ENCODE measurements at regions not wholly inside any gene's neighbourhood (a gene's known extent, or its start where the extent isn't known, plus 50 kb on each side); places are given as distances from the start of the nearest gene placed in this dataset.
"Not testable (repeated sequence)": the region's sequence is repeated elsewhere in the genome, so short reads cannot be mapped to it uniquely, and the experiment has no call there.

GRCh38 chr5:164518067-164518740, 1012.8 kb downstream of the MAT2B start:
- Mint-ChIP-seq H3K9me3 (no peaks in the 10 kb centered on the region), H3K27ac (no peak overlapping the region), H3K4me3 (no peak overlapping the region)

GRCh38 chr5:164518741-164519080, 1013.3 kb downstream of the MAT2B start:
- no peaks in the 10 kb centered on the region for H3K4me1 Mint-ChIP-seq (ENCODE audit: low read depth)
- no peaks in the 10 kb centered on the region for H3K36me3 Mint-ChIP-seq (ENCODE audit: low read depth)
- H3K9me3 Mint-ChIP-seq, result no peaks in the 10 kb centered on the region
- H3K27me3 Mint-ChIP-seq, result no peaks in the 10 kb centered on the region
- no peak overlapping the region for H3K27ac Mint-ChIP-seq
- H3K4me3 Mint-ChIP-seq, result no peak overlapping the region

More at GRCh38 chr5:164518067-164518740, 1012.8 kb downstream of the MAT2B start:
- H3K4me1 Mint-ChIP-seq (ENCODE audit: low read depth), result no peaks in the 10 kb centered on the region
- no peaks in the 10 kb centered on the region for H3K27me3 Mint-ChIP-seq
- no peaks in the 10 kb centered on the region for H3K36me3 Mint-ChIP-seq (ENCODE audit: low read depth)

GRCh38 chr5:164532235-164532900, 1026.9 kb downstream of the MAT2B start:
- H3K27ac Mint-ChIP-seq, result no peak overlapping the region
- H3K4me3 Mint-ChIP-seq, result no peak overlapping the region
- H3K36me3 Mint-ChIP-seq (ENCODE audit: low read depth), result no peaks in the 10 kb centered on the region
- H3K4me1 Mint-ChIP-seq (ENCODE audit: low read depth), result no peaks in the 10 kb centered on the region
- H3K27me3 Mint-ChIP-seq, result no peaks in the 10 kb centered on the region
- H3K9me3 Mint-ChIP-seq, result no peaks in the 10 kb centered on the region

- not testable (repeated sequence) for H3K36me3 Mint-ChIP-seq (ENCODE audit: low read depth); H3K4me1 Mint-ChIP-seq (ENCODE audit: low read depth); H3K4me3 Mint-ChIP-seq; H3K27me3 Mint-ChIP-seq; H3K9me3 Mint-ChIP-seq; H3K27ac Mint-ChIP-seq
Observed at GRCh38 chr5:164533426-164533825, 1028.0 kb downstream of the MAT2B start.

GRCh38 chr5:164540174-164540573, 1034.8 kb downstream of the MAT2B start:
- Mint-ChIP-seq H3K36me3 (ENCODE audit: low read depth) (no peaks in the 10 kb centered on the region), H3K4me3 (no peak overlapping the region), H3K4me1 (ENCODE audit: low read depth) (no peaks in the 10 kb centered on the region), H3K27ac (no peak overlapping the region), H3K27me3 (no peaks in the 10 kb centered on the region), H3K9me3 (no peaks in the 10 kb centered on the region)

GRCh38 chr5:164545507-164545906, 1040.1 kb downstream of the MAT2B start:
- Mint-ChIP-seq H3K27ac (no peak overlapping the region), H3K4me3 (no peak overlapping the region), H3K9me3 (no peaks in the 10 kb centered on the region), H3K27me3 (no peaks in the 10 kb centered on the region), H3K36me3 (ENCODE audit: low read depth) (no peaks in the 10 kb centered on the region), H3K4me1 (ENCODE audit: low read depth) (no peaks in the 10 kb centered on the region)

GRCh38 chr5:164553851-164554250, 1048.4 kb downstream of the MAT2B start:
- no peaks in the 10 kb centered on the region for H3K27me3 Mint-ChIP-seq
- H3K4me3 Mint-ChIP-seq, result no peak overlapping the region
- H3K36me3 Mint-ChIP-seq (ENCODE audit: low read depth), result no peaks in the 10 kb centered on the region
- no peak overlapping the region for H3K27ac Mint-ChIP-seq
- H3K4me1 Mint-ChIP-seq (ENCODE audit: low read depth), result no peaks in the 10 kb centered on the region
- H3K9me3 Mint-ChIP-seq, result peaks cover 1% of the 10 kb centered on the region

GRCh38 chr5:164555809-164556208, 1050.4 kb downstream of the MAT2B start:
- Mint-ChIP-seq H3K27me3 (no peaks in the 10 kb centered on the region), H3K4me3 (no peak overlapping the region), H3K9me3 (peaks cover 3% of the 10 kb centered on the region)

GRCh38 chr5:164560216-164560615, 1054.8 kb downstream of the MAT2B start:
- no peaks in the 10 kb centered on the region for H3K27me3 Mint-ChIP-seq
- H3K4me3 Mint-ChIP-seq, result no peak overlapping the region
- H3K9me3 Mint-ChIP-seq, result peaks cover 7% of the 10 kb centered on the region

More at GRCh38 chr5:164555809-164556208, 1050.4 kb downstream of the MAT2B start:
- H3K4me1 Mint-ChIP-seq (ENCODE audit: low read depth), result no peaks in the 10 kb centered on the region
- H3K36me3 Mint-ChIP-seq (ENCODE audit: low read depth), result no peaks in the 10 kb centered on the region
- no peak overlapping the region for H3K27ac Mint-ChIP-seq

GRCh38 chr5:164561933-164562872, 1056.8 kb downstream of the MAT2B start:
- no peak overlapping the region for H3K4me3 Mint-ChIP-seq
- H3K36me3 Mint-ChIP-seq (ENCODE audit: low read depth), result no peaks in the 10 kb centered on the region
- H3K27ac Mint-ChIP-seq, result no peak overlapping the region
- H3K4me1 Mint-ChIP-seq (ENCODE audit: low read depth), result no peaks in the 10 kb centered on the region
- peaks cover 7% of the 10 kb centered on the region for H3K9me3 Mint-ChIP-seq
- H3K27me3 Mint-ChIP-seq, result no peaks in the 10 kb centered on the region

More at GRCh38 chr5:164560216-164560615, 1054.8 kb downstream of the MAT2B start:
- Mint-ChIP-seq H3K27ac (no peak overlapping the region), H3K36me3 (ENCODE audit: low read depth) (no peaks in the 10 kb centered on the region), H3K4me1 (ENCODE audit: low read depth) (no peaks in the 10 kb centered on the region)

GRCh38 chr5:164563370-164563769, 1058.0 kb downstream of the MAT2B start:
- Mint-ChIP-seq H3K27me3 (no peaks in the 10 kb centered on the region), H3K4me1 (ENCODE audit: low read depth) (no peaks in the 10 kb centered on the region), H3K9me3 (peaks cover 7% of the 10 kb centered on the region), H3K4me3 (no peak overlapping the region), H3K36me3 (ENCODE audit: low read depth) (no peaks in the 10 kb centered on the region), H3K27ac (no peak overlapping the region)

- no peaks in the 10 kb centered on the region for H3K9me3 Mint-ChIP-seq
- H3K27me3 Mint-ChIP-seq, result no peaks in the 10 kb centered on the region
- H3K27ac Mint-ChIP-seq, result no peak overlapping the region
- H3K4me3 Mint-ChIP-seq, result no peak overlapping the region
- no peaks in the 10 kb centered on the region for H3K36me3 Mint-ChIP-seq (ENCODE audit: low read depth)
- no peaks in the 10 kb centered on the region for H3K4me1 Mint-ChIP-seq (ENCODE audit: low read depth)
Observed at GRCh38 chr5:164573397-164573796, 1068.0 kb downstream of the MAT2B start.

GRCh38 chr5:164577201-164577600, 1071.8 kb downstream of the MAT2B start:
- H3K36me3 Mint-ChIP-seq (ENCODE audit: low read depth), result no peaks in the 10 kb centered on the region
- H3K27ac Mint-ChIP-seq, result no peak overlapping the region
- H3K9me3 Mint-ChIP-seq, result no peaks in the 10 kb centered on the region
- no peaks in the 10 kb centered on the region for H3K4me1 Mint-ChIP-seq (ENCODE audit: low read depth)
- no peak overlapping the region for H3K4me3 Mint-ChIP-seq
- H3K27me3 Mint-ChIP-seq, result no peaks in the 10 kb centered on the region

- H3K4me3 Mint-ChIP-seq, result no peak overlapping the region
- no peaks in the 10 kb centered on the region for H3K4me1 Mint-ChIP-seq (ENCODE audit: low read depth)
- H3K27me3 Mint-ChIP-seq, result no peaks in the 10 kb centered on the region
- H3K9me3 Mint-ChIP-seq, result peaks cover 3% of the 10 kb centered on the region
- H3K27ac Mint-ChIP-seq, result no peak overlapping the region
- H3K36me3 Mint-ChIP-seq (ENCODE audit: low read depth), result no peaks in the 10 kb centered on the region
Observed at GRCh38 chr5:164577742-164578141, 1072.3 kb downstream of the MAT2B start.

GRCh38 chr5:164578401-164578800, 1073.0 kb downstream of the MAT2B start:
- no peaks in the 10 kb centered on the region for H3K27me3 Mint-ChIP-seq
- no peaks in the 10 kb centered on the region for H3K36me3 Mint-ChIP-seq (ENCODE audit: low read depth)

More at GRCh38 chr5:164578401-164578800, 1073.0 kb downstream of the MAT2B start:
- peaks cover 3% of the 10 kb centered on the region for H3K9me3 Mint-ChIP-seq
- no peaks in the 10 kb centered on the region for H3K4me1 Mint-ChIP-seq (ENCODE audit: low read depth)
- H3K27ac Mint-ChIP-seq, result no peak overlapping the region
- H3K4me3 Mint-ChIP-seq, result no peak overlapping the region
